SW 1271 (cell line): ENCODE measurements at regions not wholly inside any gene's neighbourhood (a gene's known extent, or its start where the extent isn't known, plus 50 kb on each side); places are given as distances from the start of the nearest gene placed in this dataset.

Experiments used
- DNase-seq, 2 experiments: peaks; one replicate each; lab custom pipeline; 2025; lab: John Stamatoyannopoulos, UW

GRCh38 chr3:99118381-99118780 lies 216.9 kb upstream of the DCBLD2 start:
- DNase-seq, result no peak

- peak in 1 of 2 experiments; percentile 29 for DNase-seq
Measured at GRCh38 chr3:99114565-99115291, 213.2 kb upstream of the DCBLD2 start.

- DNase-seq, result no peak
Measured at GRCh38 chr3:99111235-99111634, 209.7 kb upstream of the DCBLD2 start.

- no peak for DNase-seq
Measured at GRCh38 chr3:99110401-99110800, 208.9 kb upstream of the DCBLD2 start.

DNA sequence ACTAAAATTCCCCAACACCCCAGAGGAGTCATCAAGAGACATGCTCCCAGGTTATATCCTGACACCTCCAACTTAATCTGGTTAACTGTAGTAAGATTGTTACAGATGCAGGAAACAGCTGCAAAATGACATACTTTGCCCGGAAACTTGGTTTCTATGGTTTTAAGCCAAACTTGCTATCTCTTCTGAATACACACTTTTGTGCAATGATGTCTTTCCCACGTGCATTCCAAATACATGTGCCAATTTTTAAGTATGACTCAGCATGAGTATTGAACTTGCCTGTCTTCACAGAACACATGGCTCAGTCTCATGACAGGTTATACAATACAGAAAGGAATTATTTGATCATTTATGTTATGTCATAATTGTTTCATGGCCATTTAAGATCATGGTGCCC lies 207.0 kb upstream of the DCBLD2 start:
- DNase-seq, result peak in 1 of 2 experiments; percentile 47

- DNase-seq, result no peak
Measured at GRCh38 chr3:99094606-99095005, 193.1 kb upstream of the DCBLD2 start.

DNA sequence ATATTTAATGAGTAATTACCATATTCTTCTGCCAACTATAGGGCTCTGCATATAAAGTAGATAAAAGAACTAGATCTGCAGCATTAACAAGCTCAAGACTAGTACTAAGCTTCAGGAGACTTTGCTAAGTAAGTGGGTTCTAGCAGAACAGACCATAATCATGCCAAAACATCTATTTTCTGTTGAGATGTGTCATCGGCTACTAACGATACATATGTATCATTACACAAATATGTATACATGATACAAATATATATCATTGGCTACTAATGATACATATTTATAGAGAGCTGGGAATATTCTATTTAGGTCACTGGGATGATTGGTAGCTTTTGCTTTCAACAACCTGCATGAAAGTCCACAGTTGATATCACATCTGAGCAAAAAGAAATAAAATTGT lies 185.8 kb upstream of the DCBLD2 start:
- DNase-seq, result no peak

GRCh38 chr3:99084826-99085225 lies 183.3 kb upstream of the DCBLD2 start:
- no peak for DNase-seq

GRCh38 chr3:99084156-99084555 lies 182.7 kb upstream of the DCBLD2 start:
- no peak for DNase-seq

DNA sequence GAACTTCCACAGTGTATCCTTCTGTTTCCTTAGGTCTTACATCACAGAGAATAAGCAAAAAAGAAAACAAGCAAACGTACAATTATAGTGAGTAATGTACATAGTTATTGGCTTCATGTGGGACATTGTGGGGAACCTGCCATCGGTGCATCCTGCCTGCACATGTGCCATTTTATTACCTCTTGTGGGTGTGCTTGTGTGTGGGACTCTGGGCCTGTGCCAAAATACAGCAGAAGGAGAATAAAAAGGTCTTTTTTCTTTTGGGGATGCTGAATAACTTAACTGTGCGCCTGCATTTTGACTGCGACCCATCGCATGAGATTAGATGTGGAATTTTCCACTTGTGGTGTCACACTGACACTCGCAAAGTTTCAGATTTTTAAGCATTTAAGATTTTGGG lies 169.6 kb upstream of the DCBLD2 start:
- no peak for DNase-seq

DNA sequence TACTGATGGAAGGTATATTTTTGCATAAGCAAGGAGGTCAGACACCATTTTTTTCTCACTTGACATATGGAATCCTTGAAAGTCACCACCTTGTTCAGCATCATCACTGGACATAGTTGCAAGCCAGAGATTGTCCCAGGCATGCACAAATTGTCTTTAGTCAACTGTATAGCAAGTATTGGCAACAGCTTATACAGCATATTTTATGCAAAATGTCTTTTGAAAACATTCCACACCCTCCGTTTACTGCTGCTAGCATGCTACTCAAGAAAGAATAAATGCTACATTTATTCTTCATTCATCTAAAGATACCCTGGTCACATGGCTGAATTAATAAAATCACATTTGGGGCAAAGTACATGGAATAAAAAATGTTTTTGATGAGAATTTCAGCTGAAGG lies 168.5 kb upstream of the DCBLD2 start:
- no peak for DNase-seq

- DNase-seq, result no peak
Measured at GRCh38 chr3:99066863-99067262, 165.4 kb upstream of the DCBLD2 start.

DNA sequence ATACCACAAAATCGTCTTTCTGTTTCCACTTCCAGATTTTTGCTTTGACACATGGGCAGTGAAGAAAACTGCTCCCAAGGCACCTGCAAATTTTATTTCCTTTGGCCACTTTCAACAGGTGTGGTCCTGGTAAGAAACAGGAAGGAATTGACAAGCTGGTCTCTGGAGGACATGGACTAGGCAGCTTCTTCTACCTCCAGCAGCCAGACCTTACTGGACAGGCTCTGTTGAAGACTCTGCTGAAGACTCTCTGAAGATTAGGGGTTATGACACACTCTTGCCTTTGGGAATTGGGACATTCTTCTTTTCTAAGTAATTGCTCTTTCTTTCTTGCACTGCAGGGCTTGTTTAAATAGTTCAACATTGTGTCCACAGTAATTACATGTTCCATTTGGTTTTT lies 147.7 kb upstream of the DCBLD2 start:
- no peak for DNase-seq

GRCh38 chr3:99041747-99042146 lies 140.3 kb upstream of the DCBLD2 start:
- no peak for DNase-seq

- DNase-seq, result no peak
Measured at GRCh38 chr3:99031778-99032177, 130.3 kb upstream of the DCBLD2 start.

- DNase-seq, result peak in 1 of 2 experiments; percentile 35
Measured at GRCh38 chr3:99023590-99024192, 122.2 kb upstream of the DCBLD2 start.

- no peak for DNase-seq
Measured at GRCh38 chr3:99021466-99021865, 120.0 kb upstream of the DCBLD2 start.

DNA sequence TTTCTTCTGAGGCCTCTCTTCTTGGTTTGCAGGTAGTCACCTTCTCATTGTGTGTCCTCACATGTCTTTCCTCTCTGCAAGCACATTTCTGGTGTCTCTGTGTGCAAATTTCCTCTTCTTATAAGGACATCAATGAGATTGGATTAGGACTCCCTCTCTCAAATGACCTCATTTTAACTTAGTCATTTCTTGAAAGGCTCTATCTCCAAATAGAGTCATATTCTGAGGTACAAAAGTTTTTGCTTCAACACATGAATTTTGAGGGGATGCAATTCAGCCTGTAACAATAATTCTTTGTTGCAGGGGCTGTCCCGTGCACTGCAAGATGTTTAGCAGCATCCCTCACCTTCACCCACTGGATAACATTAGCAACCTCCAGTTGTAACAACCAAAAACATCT lies 115.0 kb upstream of the DCBLD2 start:
- no peak for DNase-seq

GRCh38 chr3:99013777-99014315 lies 112.4 kb upstream of the DCBLD2 start:
- DNase-seq, result no peak

GRCh38 chr3:99013077-99013476 lies 111.6 kb upstream of the DCBLD2 start:
- DNase-seq, result no peak

DNA sequence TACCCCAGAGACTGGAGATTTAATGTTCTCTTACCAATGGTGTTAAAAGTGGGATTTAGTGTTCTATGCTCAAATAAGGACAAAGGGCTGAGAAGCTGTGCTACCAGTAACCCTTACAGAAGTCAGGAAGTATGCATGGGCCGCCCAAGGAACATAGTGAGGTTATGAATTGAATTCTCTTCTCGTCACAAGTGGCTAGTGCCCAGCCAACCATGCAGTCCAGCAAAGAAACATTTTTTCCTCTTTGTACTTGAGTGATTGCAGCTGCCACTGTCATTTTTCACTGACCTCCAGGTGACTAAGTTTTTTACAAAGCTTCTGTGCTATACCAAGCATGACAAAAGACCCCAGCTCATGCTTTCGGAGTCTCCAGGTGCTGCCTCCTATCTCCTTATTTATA lies 110.6 kb upstream of the DCBLD2 start:
- DNase-seq, result no peak

DNA sequence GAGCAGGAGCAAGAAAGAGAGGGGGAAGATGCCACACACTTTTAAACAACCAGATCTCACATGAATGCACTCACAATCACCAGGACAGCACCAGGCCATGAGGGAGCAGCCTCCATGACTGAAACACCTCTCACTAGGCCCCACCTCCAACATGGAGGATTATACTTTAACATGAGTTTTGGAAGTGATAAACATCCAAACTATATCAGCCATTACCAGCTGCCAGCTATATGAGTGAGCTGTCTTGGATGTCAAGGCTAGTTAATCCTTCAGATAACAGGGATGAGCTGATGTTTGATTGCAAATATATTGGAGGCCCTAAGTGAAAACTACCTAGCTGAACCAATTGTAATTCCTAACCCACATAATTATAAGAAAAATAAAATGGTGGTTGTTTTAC lies 108.4 kb upstream of the DCBLD2 start:
- DNase-seq, result no peak

DNA sequence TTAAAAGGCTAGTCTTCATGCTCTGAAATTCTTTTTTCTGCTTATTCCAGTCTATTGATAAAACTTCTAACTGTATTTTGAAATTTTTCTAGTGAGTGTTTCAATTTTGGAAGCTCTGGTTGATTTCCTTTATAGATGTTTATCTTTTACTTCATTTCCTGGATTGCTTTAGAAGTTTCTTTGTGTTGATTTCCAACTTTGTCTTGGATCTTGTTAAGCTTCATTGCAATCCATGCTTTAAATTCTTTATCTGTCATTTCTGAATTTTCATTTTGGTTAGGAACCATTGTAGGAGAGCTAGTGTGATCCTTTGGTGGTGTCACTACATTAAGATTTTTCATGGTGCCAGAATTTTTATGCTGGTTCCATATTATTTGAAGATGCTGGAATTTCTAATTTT lies 105.2 kb upstream of the DCBLD2 start:
- no peak for DNase-seq

GRCh38 chr3:98999675-99000074 lies 98.2 kb upstream of the DCBLD2 start:
- DNase-seq, result no peak
